ENCODE measurements at regions not wholly inside any gene's neighbourhood (a gene's known extent, or its start where the extent isn't known, plus 50 kb on each side); places are given as distances from the start of the nearest gene placed in this dataset.
"Not testable (repeated sequence)": the region's sequence is repeated elsewhere in the genome, so short reads cannot be mapped to it uniquely, and the experiment has no call there.

- in situ Hi-C loops (cut with MboI; ENCODE audit: low sequenced_read_pairs, unreplicated experiment); DNase-seq (ENCODE audit: low spot score): not testable (repeated sequence)
Observed at GRCh38 chr15:20069043-20069442, 472.6 kb downstream of the GOLGA6L6 start.

DNA sequence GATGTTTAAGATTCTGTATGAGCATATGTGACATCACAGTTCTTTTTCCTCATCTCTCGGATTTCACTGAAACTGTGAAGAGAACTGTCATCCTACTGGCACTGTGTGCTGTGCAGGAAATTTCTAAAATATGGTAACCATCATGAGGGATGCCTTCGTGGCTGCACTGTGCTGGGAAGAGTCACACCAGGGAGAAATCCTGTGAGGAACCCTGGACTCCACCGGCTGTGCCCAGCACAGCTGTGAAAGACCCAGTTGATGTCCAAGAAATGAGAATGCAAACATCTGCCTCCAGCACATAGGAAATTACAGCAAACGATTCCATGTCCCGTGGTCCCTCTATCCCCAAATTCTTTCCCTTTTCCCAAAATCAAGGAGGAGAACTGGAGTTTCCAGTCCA is 475.4 kb downstream of the GOLGA6L6 start:
- in situ Hi-C loops (cut with MboI; ENCODE audit: low sequenced_read_pairs, unreplicated experiment); DNase-seq (ENCODE audit: low spot score): not testable (repeated sequence)

GRCh38 chr15:20065508-20065907 is 476.1 kb downstream of the GOLGA6L6 start:
- DNase-seq (ENCODE audit: low spot score); in situ Hi-C loops (cut with MboI; ENCODE audit: low sequenced_read_pairs, unreplicated experiment): not testable (repeated sequence)

DNA sequence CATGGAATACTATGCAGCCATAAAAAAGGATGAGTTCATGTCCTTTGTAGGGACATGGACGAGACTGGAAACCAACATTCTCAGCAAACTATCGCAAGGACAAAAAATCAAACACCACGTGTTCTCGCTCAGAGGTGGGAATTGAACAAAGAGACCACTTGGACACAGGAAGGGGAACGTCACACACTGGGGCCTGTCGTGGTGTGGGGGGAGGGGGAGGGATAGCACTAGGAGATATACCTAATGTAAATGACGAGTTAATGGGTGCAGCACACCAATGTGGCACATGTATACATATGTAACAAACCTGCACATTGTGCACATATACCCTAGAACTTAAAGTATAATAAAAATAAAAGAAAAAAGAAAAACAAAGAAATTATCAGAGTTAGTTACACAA is 478.4 kb downstream of the GOLGA6L6 start:
- DNase-seq (ENCODE audit: low spot score); in situ Hi-C loops (cut with MboI; ENCODE audit: low sequenced_read_pairs, unreplicated experiment): not testable (repeated sequence)

- in situ Hi-C loops (cut with MboI; ENCODE audit: low sequenced_read_pairs, unreplicated experiment); DNase-seq (ENCODE audit: low spot score): not testable (repeated sequence)
Observed at GRCh38 chr15:20060838-20061237, 480.8 kb downstream of the GOLGA6L6 start.

- in situ Hi-C loops (cut with MboI; ENCODE audit: low sequenced_read_pairs, unreplicated experiment); DNase-seq (ENCODE audit: low spot score): not testable (repeated sequence)
Observed at GRCh38 chr15:20056871-20057270, 484.7 kb downstream of the GOLGA6L6 start.

DNA sequence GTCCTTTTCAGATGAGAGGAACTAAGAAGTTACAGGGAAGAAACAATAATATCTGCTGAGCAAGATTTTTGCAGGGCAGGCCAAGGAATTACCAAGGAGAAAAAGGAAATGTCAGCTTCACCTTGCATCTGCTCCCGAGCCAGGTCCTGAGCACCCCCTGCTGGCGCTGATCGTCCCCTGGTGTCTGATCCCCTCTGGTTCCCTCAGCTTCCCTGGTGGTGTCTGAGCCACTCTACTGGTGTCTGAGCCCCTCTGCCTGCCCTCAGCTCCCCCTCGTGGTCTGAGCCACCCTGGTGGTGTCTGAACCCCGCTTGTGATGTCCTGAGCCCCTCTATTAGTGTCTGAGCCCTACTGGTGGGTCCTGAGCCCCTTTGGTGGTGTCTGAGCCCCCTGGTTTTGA is 485.7 kb downstream of the GOLGA6L6 start:
- DNase-seq (ENCODE audit: low spot score); in situ Hi-C loops (cut with MboI; ENCODE audit: low sequenced_read_pairs, unreplicated experiment): not testable (repeated sequence)

GRCh38 chr15:20048189-20048588 is 493.4 kb downstream of the GOLGA6L6 start:
- DNase-seq (ENCODE audit: low spot score); in situ Hi-C loops (cut with MboI; ENCODE audit: low sequenced_read_pairs, unreplicated experiment): not testable (repeated sequence)

DNA sequence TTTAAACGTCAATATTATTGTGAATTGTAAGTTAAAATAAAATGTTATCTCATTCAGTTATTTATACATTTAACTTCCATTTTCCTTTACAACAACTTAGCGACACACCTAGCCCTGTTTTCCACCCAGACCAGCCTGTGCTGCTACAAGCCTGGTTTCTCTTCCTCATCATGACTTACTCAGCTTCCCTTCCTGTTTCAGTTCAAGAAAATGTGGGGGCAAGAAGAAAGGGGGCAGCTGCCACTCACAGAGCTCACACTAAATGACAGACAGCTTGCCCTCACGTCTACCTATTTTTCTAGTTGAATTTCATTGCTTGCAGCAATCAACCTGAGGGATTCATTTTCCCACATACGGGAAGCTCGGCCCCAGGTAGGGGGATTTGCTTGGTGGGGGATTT is 496.4 kb downstream of the GOLGA6L6 start:
- DNase-seq (ENCODE audit: low spot score); in situ Hi-C loops (cut with MboI; ENCODE audit: low sequenced_read_pairs, unreplicated experiment): not testable (repeated sequence)

- DNase-seq (ENCODE audit: low spot score); in situ Hi-C loops (cut with MboI; ENCODE audit: low sequenced_read_pairs, unreplicated experiment): not testable (repeated sequence)
Observed at GRCh38 chr15:20040691-20041090, 500.9 kb downstream of the GOLGA6L6 start.

GRCh38 chr15:20025040-20025439 is 516.6 kb downstream of the GOLGA6L6 start:
- DNase-seq (ENCODE audit: low spot score); in situ Hi-C loops (cut with MboI; ENCODE audit: low sequenced_read_pairs, unreplicated experiment): not testable (repeated sequence)

GRCh38 chr15:20022349-20022748 is 519.3 kb downstream of the GOLGA6L6 start:
- DNase-seq (ENCODE audit: low spot score); in situ Hi-C loops (cut with MboI; ENCODE audit: low sequenced_read_pairs, unreplicated experiment): not testable (repeated sequence)

GRCh38 chr15:20021351-20021750 is 520.2 kb downstream of the GOLGA6L6 start:
- DNase-seq (ENCODE audit: low spot score); in situ Hi-C loops (cut with MboI; ENCODE audit: low sequenced_read_pairs, unreplicated experiment): not testable (repeated sequence)

DNA sequence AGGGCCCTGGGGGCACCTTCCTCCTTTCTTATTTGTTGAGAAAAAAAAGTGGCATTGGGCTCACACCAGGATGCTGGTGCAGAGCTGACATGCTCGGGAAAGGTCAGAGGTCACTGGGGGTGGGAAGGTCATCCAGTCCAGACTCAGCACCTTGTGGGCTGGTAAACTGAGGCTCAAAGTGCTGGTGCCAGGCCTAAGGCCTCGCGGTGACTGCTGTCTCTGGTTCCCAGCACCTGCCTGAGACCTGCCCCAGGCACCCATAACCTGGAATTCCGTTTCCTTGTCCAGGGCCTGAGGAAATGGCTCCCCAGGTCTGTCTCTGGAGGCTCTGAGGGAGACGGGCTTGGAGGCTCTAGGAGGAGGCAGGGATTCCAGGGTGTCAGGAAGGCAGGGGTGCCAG is 521.0 kb downstream of the GOLGA6L6 start:
- in situ Hi-C loops (cut with MboI; ENCODE audit: low sequenced_read_pairs, unreplicated experiment); DNase-seq (ENCODE audit: low spot score): not testable (repeated sequence)

GRCh38 chr15:20019758-20020157 is 521.8 kb downstream of the GOLGA6L6 start:
- DNase-seq (ENCODE audit: low spot score); in situ Hi-C loops (cut with MboI; ENCODE audit: low sequenced_read_pairs, unreplicated experiment): not testable (repeated sequence)

DNA sequence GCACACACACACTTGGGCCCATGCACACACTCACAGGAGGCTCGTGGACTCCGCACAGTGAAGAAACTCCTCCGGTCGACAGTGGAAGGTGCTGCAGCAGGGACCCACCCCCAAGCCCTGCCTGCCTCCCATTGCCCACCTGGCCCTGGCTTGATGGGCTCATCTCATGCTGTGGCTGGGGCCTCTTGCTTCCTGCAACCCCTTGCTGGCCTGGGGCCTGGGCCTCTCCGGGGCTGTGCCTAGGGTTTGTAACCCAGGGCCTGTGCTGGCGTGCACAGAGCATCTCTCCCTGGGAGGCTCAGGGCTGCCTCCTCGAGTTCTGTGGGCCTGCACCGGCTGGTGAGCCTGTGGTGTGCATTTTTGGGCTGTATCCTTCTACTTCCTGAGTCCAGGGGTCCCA is 524.0 kb downstream of the GOLGA6L6 start:
- in situ Hi-C loops (cut with MboI; ENCODE audit: low sequenced_read_pairs, unreplicated experiment); DNase-seq (ENCODE audit: low spot score): not testable (repeated sequence)

- in situ Hi-C loops (cut with MboI; ENCODE audit: low sequenced_read_pairs, unreplicated experiment); DNase-seq (ENCODE audit: low spot score): not testable (repeated sequence)
Observed at GRCh38 chr15:20016941-20017340, 524.7 kb downstream of the GOLGA6L6 start.

DNA sequence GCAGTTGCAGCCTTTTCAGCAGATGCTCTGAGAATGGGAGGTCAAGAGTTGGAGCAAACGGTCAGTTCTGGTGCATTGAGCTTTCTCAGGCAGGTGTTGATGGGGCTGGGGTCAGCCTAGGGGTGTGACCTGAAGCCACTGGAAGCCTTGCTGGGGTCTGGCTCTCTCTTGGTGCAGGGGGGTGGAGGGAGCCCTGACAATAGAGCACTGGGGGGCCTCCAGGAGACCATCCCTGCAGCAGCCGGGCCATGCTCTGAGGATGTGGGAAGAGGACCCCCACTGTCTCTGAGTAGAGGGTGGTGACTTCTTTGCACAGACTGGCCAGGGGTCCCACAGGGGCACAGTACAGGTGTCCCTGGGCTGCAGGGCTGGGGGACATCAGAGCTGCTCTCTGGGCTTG is 528.8 kb downstream of the GOLGA6L6 start:
- DNase-seq (ENCODE audit: low spot score); in situ Hi-C loops (cut with MboI; ENCODE audit: low sequenced_read_pairs, unreplicated experiment): not testable (repeated sequence)

- not testable (repeated sequence) for DNase-seq (ENCODE audit: low spot score)
Observed at GRCh38 chr15:20010759-20011158, 530.8 kb downstream of the GOLGA6L6 start.

DNA sequence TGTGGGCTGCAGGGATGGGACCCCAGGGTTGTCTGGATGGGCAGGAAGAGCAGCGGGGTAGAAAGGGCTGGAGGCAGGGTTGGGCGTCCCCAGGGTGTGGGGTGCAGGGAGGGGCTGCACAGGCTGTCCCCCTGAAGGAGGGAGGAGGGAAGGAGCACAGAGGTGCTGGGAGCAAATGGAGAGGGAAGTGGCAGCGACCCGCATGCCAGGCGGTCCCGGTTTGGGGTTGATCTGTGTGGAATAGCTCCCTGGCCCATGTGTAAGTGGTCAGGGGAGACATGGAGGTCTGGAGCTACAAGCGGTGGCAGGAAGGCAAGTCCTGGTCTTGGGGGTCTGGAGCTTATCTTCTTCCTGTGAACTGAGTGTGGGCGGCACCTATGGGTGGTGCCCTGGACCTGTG is 532.0 kb downstream of the GOLGA6L6 start:
- in situ Hi-C loops (cut with MboI; ENCODE audit: low sequenced_read_pairs, unreplicated experiment); DNase-seq (ENCODE audit: low spot score): not testable (repeated sequence)

More at GRCh38 chr15:20010759-20011158, 530.8 kb downstream of the GOLGA6L6 start:
- in situ Hi-C loops (cut with MboI; ENCODE audit: low sequenced_read_pairs, unreplicated experiment) = not testable (repeated sequence)

DNA sequence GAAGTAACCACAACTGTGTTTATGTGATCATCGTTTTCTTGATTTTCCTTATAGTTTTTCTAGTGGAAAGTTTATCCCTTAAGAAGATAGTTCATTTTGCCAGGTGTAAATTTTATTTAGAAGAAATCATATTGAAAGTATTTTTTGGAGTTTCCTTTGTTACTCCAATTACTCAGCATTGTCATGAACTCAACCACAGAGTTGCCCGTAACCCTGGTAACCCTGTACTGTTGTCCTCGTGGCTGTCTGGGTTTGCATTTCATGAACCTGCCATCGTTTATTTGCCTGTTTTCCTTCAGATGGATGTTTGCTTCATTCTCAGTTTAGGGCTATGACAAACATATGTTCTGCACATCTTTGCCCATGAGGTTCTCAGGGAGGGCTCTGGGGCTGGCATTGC is 534.3 kb downstream of the GOLGA6L6 start:
- in situ Hi-C loops (cut with MboI; ENCODE audit: low sequenced_read_pairs, unreplicated experiment); DNase-seq (ENCODE audit: low spot score): not testable (repeated sequence)
